ENCODE measurements at regions not wholly inside any gene's neighbourhood (a gene's known extent, or its start where the extent isn't known, plus 50 kb on each side); places are given as distances from the start of the nearest gene placed in this dataset.

- no peak overlapping the region for H3K4me3 ChIP-seq (ENCODE audit: insufficient read depth, low read depth, low read length, poor library complexity, severe bottlenecking)
- no peaks in the 10 kb centered on the region for H3K27me3 ChIP-seq (replicated peaks; ENCODE audit: control insufficient read depth, insufficient read depth, low read length, poor library complexity, severe bottlenecking)
- no peaks in the 10 kb centered on the region for H3K4me1 ChIP-seq (ENCODE audit: control insufficient read depth, insufficient read depth, low read length, poor library complexity, severe bottlenecking)
- H3K27ac ChIP-seq (ENCODE audit: insufficient read depth, low read length, poor library complexity, severe bottlenecking) = no peak overlapping the region
- no peaks in the 10 kb centered on the region for H3K36me3 ChIP-seq (ENCODE audit: control insufficient read depth, insufficient read depth, low read length)
- no peak for DNase-seq
- no peaks in the 10 kb centered on the region for H3K9me3 ChIP-seq (ENCODE audit: control insufficient read depth, low read length)
Observed at GRCh38 chr2:204205538-204205937, 269.0 kb downstream of the ICOS start.

GRCh38 chr2:204207866-204208265 lies 271.3 kb downstream of the ICOS start:
- Histone ChIP-seq H3K36me3 (ENCODE audit: control insufficient read depth, insufficient read depth, low read length) (no peaks in the 10 kb centered on the region), H3K4me3 (ENCODE audit: insufficient read depth, low read depth, low read length, poor library complexity, severe bottlenecking) (no peak overlapping the region), H3K27me3 (replicated peaks; ENCODE audit: control insufficient read depth, insufficient read depth, low read length, poor library complexity, severe bottlenecking) (no peaks in the 10 kb centered on the region), H3K9me3 (ENCODE audit: control insufficient read depth, low read length) (no peaks in the 10 kb centered on the region), H3K4me1 (ENCODE audit: control insufficient read depth, insufficient read depth, low read length, poor library complexity, severe bottlenecking) (no peaks in the 10 kb centered on the region), H3K27ac (ENCODE audit: insufficient read depth, low read length, poor library complexity, severe bottlenecking) (no peak overlapping the region)
- no peak for DNase-seq

- Histone ChIP-seq H3K4me3 (ENCODE audit: insufficient read depth, low read depth, low read length, poor library complexity, severe bottlenecking) (no peak overlapping the region), H3K27me3 (replicated peaks; ENCODE audit: control insufficient read depth, insufficient read depth, low read length, poor library complexity, severe bottlenecking) (no peaks in the 10 kb centered on the region), H3K4me1 (ENCODE audit: control insufficient read depth, insufficient read depth, low read length, poor library complexity, severe bottlenecking) (no peaks in the 10 kb centered on the region), H3K36me3 (ENCODE audit: control insufficient read depth, insufficient read depth, low read length) (no peaks in the 10 kb centered on the region), H3K27ac (ENCODE audit: insufficient read depth, low read length, poor library complexity, severe bottlenecking) (no peak overlapping the region), H3K9me3 (ENCODE audit: control insufficient read depth, low read length) (no peaks in the 10 kb centered on the region)
- no peak for DNase-seq
Observed at GRCh38 chr2:204213588-204213987, 277.0 kb downstream of the ICOS start.

- no peak for DNase-seq
- H3K27me3 ChIP-seq (replicated peaks; ENCODE audit: control insufficient read depth, insufficient read depth, low read length, poor library complexity, severe bottlenecking) = no peaks in the 10 kb centered on the region
- no peak overlapping the region for H3K4me3 ChIP-seq (ENCODE audit: insufficient read depth, low read depth, low read length, poor library complexity, severe bottlenecking)
- H3K4me1 ChIP-seq (ENCODE audit: control insufficient read depth, insufficient read depth, low read length, poor library complexity, severe bottlenecking) = no peaks in the 10 kb centered on the region
- no peaks in the 10 kb centered on the region for H3K36me3 ChIP-seq (ENCODE audit: control insufficient read depth, insufficient read depth, low read length)
- no peaks in the 10 kb centered on the region for H3K9me3 ChIP-seq (ENCODE audit: control insufficient read depth, low read length)
- H3K27ac ChIP-seq (ENCODE audit: insufficient read depth, low read length, poor library complexity, severe bottlenecking) = no peak overlapping the region
Observed at GRCh38 chr2:204218040-204218439, 281.5 kb downstream of the ICOS start.

- Histone ChIP-seq H3K36me3 (ENCODE audit: control insufficient read depth, insufficient read depth, low read length) (no peaks in the 10 kb centered on the region), H3K9me3 (ENCODE audit: control insufficient read depth, low read length) (no peaks in the 10 kb centered on the region), H3K4me1 (ENCODE audit: control insufficient read depth, insufficient read depth, low read length, poor library complexity, severe bottlenecking) (no peaks in the 10 kb centered on the region), H3K4me3 (ENCODE audit: insufficient read depth, low read depth, low read length, poor library complexity, severe bottlenecking) (no peak overlapping the region), H3K27me3 (replicated peaks; ENCODE audit: control insufficient read depth, insufficient read depth, low read length, poor library complexity, severe bottlenecking) (no peaks in the 10 kb centered on the region), H3K27ac (ENCODE audit: insufficient read depth, low read length, poor library complexity, severe bottlenecking) (no peak overlapping the region)
- no peak for DNase-seq
Observed at GRCh38 chr2:204219196-204219595, 282.6 kb downstream of the ICOS start.

GRCh38 chr2:204220896-204221295 lies 284.3 kb downstream of the ICOS start:
- no peaks in the 10 kb centered on the region for H3K27me3 ChIP-seq (replicated peaks; ENCODE audit: control insufficient read depth, insufficient read depth, low read length, poor library complexity, severe bottlenecking)
- H3K27ac ChIP-seq (ENCODE audit: insufficient read depth, low read length, poor library complexity, severe bottlenecking) = no peak overlapping the region
- no peak overlapping the region for H3K4me3 ChIP-seq (ENCODE audit: insufficient read depth, low read depth, low read length, poor library complexity, severe bottlenecking)
- no peak for DNase-seq
- H3K4me1 ChIP-seq (ENCODE audit: control insufficient read depth, insufficient read depth, low read length, poor library complexity, severe bottlenecking) = no peaks in the 10 kb centered on the region
- H3K36me3 ChIP-seq (ENCODE audit: control insufficient read depth, insufficient read depth, low read length) = no peaks in the 10 kb centered on the region
- H3K9me3 ChIP-seq (ENCODE audit: control insufficient read depth, low read length) = no peaks in the 10 kb centered on the region

GRCh38 chr2:204223046-204223445 lies 286.5 kb downstream of the ICOS start:
- Histone ChIP-seq H3K4me3 (ENCODE audit: insufficient read depth, low read depth, low read length, poor library complexity, severe bottlenecking) (no peak overlapping the region), H3K27me3 (replicated peaks; ENCODE audit: control insufficient read depth, insufficient read depth, low read length, poor library complexity, severe bottlenecking) (no peaks in the 10 kb centered on the region), H3K36me3 (ENCODE audit: control insufficient read depth, insufficient read depth, low read length) (no peaks in the 10 kb centered on the region), H3K9me3 (ENCODE audit: control insufficient read depth, low read length) (no peaks in the 10 kb centered on the region), H3K27ac (ENCODE audit: insufficient read depth, low read length, poor library complexity, severe bottlenecking) (no peak overlapping the region), H3K4me1 (ENCODE audit: control insufficient read depth, insufficient read depth, low read length, poor library complexity, severe bottlenecking) (no peaks in the 10 kb centered on the region)
- DNase-seq = no peak

GRCh38 chr2:204223544-204223943 lies 287.0 kb downstream of the ICOS start:
- Histone ChIP-seq H3K36me3 (ENCODE audit: control insufficient read depth, insufficient read depth, low read length) (no peaks in the 10 kb centered on the region), H3K4me1 (ENCODE audit: control insufficient read depth, insufficient read depth, low read length, poor library complexity, severe bottlenecking) (no peaks in the 10 kb centered on the region), H3K27me3 (replicated peaks; ENCODE audit: control insufficient read depth, insufficient read depth, low read length, poor library complexity, severe bottlenecking) (no peaks in the 10 kb centered on the region), H3K9me3 (ENCODE audit: control insufficient read depth, low read length) (no peaks in the 10 kb centered on the region), H3K27ac (ENCODE audit: insufficient read depth, low read length, poor library complexity, severe bottlenecking) (no peak overlapping the region), H3K4me3 (ENCODE audit: insufficient read depth, low read depth, low read length, poor library complexity, severe bottlenecking) (no peak overlapping the region)
- no peak for DNase-seq

- no peaks in the 10 kb centered on the region for H3K27me3 ChIP-seq (replicated peaks; ENCODE audit: control insufficient read depth, insufficient read depth, low read length, poor library complexity, severe bottlenecking)
- H3K27ac ChIP-seq (ENCODE audit: insufficient read depth, low read length, poor library complexity, severe bottlenecking) = no peak overlapping the region
- H3K9me3 ChIP-seq (ENCODE audit: control insufficient read depth, low read length) = no peaks in the 10 kb centered on the region
- no peak for DNase-seq
- no peaks in the 10 kb centered on the region for H3K4me1 ChIP-seq (ENCODE audit: control insufficient read depth, insufficient read depth, low read length, poor library complexity, severe bottlenecking)
- H3K4me3 ChIP-seq (ENCODE audit: insufficient read depth, low read depth, low read length, poor library complexity, severe bottlenecking) = no peak overlapping the region
- H3K36me3 ChIP-seq (ENCODE audit: control insufficient read depth, insufficient read depth, low read length) = no peaks in the 10 kb centered on the region
Observed at GRCh38 chr2:204225671-204226073, 289.1 kb downstream of the ICOS start.

GRCh38 chr2:204226305-204226880 lies 289.8 kb downstream of the ICOS start:
- Histone ChIP-seq H3K27ac (ENCODE audit: insufficient read depth, low read length, poor library complexity, severe bottlenecking) (no peak overlapping the region), H3K4me3 (ENCODE audit: insufficient read depth, low read depth, low read length, poor library complexity, severe bottlenecking) (no peak overlapping the region), H3K36me3 (ENCODE audit: control insufficient read depth, insufficient read depth, low read length) (no peaks in the 10 kb centered on the region), H3K27me3 (replicated peaks; ENCODE audit: control insufficient read depth, insufficient read depth, low read length, poor library complexity, severe bottlenecking) (no peaks in the 10 kb centered on the region), H3K4me1 (ENCODE audit: control insufficient read depth, insufficient read depth, low read length, poor library complexity, severe bottlenecking) (no peaks in the 10 kb centered on the region), H3K9me3 (ENCODE audit: control insufficient read depth, low read length) (no peaks in the 10 kb centered on the region)
- DNase-seq = no peak
